ENCODE measurements at regions not wholly inside any gene's neighbourhood (a gene's known extent, or its start where the extent isn't known, plus 50 kb on each side); places are given as distances from the start of the nearest gene placed in this dataset.

DNA sequence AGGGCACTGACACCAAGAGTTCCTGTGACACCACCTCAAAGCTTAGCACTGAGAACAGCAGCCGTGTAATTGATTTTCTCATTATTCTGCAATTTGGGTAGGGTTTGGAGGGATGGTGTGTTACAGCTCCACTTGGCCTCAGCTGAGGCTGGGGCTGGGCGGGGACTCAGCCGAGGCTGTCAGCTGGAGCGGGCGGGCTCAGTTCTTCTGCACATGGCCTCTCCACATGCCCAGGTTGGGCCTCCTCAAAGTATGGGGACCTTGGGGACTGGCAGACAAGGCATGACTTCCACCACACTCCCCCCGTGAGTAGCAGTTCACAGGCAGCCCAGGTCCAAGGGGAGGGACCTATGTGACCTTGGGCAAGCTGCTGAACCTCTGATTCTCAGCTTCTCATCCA is 171.5 kb downstream of the IRF8 start:
- no peak for TF ChIP-seq SPI1 (IDR thresholded peaks at IDR 0.05; ENCODE audit: low read depth, low read length)
- TF ChIP-seq POLR2A (IDR thresholded peaks at IDR 0.05; ENCODE audit: low read depth, low read length), result no peak
- no peak for TF ChIP-seq TAF1 (IDR thresholded peaks at IDR 0.05; ENCODE audit: low read depth, low read length)
- no peak for TF ChIP-seq POLR2AphosphoS5 (IDR thresholded peaks at IDR 0.05; ENCODE audit: low read depth, low read length)
- no peak for TF ChIP-seq POU2F2 (IDR thresholded peaks at IDR 0.05; ENCODE audit: low read depth, low read length)
